22Rv1 (cell line): ENCODE measurements at regions not wholly inside any gene's neighbourhood (a gene's known extent, or its start where the extent isn't known, plus 50 kb on each side); places are given as distances from the start of the nearest gene placed in this dataset.
"Not testable (repeated sequence)": the region's sequence is repeated elsewhere in the genome, so short reads cannot be mapped to it uniquely, and the experiment has no call there.

Experiments
- ZFX ChIP-seq: fragments of 450-650 bp; IDR thresholded peaks from 2 replicates; pipeline ENCODE4 v1.6.1; 2017; ENCODE audit warnings: antibody characterized with exemption, borderline replicate concordance
- TF ChIP-seq, protein P1 (sequence below): fragments of 450-650 bp; IDR thresholded peaks from 2 replicates; pipeline ENCODE4 v1.5.1; 2017; ENCODE audit warnings: mild to moderate bottlenecking

DNA sequence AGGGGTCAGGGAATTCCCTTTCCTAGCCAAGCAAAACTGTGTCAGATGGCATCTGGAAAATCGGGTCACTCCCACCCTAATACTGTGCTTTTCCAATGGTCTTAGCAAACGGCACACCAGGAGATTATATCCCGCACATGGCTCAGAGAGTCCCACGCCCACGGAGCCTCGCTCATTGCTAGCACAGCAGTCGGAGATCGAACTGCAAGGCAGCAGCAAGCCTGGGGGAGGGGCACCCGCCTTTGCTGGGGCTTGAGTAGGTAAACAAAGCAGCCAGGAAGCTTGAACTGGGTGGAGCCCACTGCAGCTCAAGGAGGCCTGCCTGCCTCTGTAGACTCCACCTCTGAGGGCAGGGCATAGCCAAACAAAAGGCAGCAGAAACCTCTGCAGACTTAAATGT lies 393.3 kb upstream of the ONECUT1 start:
- TF ChIP-seq, protein P1, sequence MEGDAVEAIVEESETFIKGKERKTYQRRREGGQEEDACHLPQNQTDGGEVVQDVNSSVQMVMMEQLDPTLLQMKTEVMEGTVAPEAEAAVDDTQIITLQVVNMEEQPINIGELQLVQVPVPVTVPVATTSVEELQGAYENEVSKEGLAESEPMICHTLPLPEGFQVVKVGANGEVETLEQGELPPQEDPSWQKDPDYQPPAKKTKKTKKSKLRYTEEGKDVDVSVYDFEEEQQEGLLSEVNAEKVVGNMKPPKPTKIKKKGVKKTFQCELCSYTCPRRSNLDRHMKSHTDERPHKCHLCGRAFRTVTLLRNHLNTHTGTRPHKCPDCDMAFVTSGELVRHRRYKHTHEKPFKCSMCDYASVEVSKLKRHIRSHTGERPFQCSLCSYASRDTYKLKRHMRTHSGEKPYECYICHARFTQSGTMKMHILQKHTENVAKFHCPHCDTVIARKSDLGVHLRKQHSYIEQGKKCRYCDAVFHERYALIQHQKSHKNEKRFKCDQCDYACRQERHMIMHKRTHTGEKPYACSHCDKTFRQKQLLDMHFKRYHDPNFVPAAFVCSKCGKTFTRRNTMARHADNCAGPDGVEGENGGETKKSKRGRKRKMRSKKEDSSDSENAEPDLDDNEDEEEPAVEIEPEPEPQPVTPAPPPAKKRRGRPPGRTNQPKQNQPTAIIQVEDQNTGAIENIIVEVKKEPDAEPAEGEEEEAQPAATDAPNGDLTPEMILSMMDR, result not testable (repeated sequence)
- not testable (repeated sequence) for TF ChIP-seq ZFX
